SU-DHL-6 (cell line): ENCODE measurements at regions not wholly inside any gene's neighbourhood (a gene's known extent, or its start where the extent isn't known, plus 50 kb on each side); places are given as distances from the start of the nearest gene placed in this dataset.

Source experiments
- H2AFZ ChIP-seq: fragments of 200-600 bp; sonication (generic); 2 replicates; pipeline ENCODE4 v1.6.1; 2014; ENCODE audit warnings: low read depth, mild to moderate bottlenecking, moderate library complexity, mixed read lengths, antibody characterized with exemption, low read length; ENCODE audit not compliant: severe bottlenecking
- H3F3A ChIP-seq: fragments of 200-600 bp; shearing (Covaris generic); 2 replicates; pipeline ENCODE4 v1.6.0; 2016; ENCODE audit warnings: antibody characterized with exemption, mild to moderate bottlenecking; ENCODE audit not compliant: insufficient read depth
- H3K27ac ChIP-seq: fragments of 200-600 bp; sonication (generic); 2 replicates; pipeline ENCODE4 v1.5.1; 2016; ENCODE audit warnings: low read depth, mild to moderate bottlenecking, low read length, moderate library complexity, mixed read lengths
- H3K27me3 ChIP-seq: fragments of 200-600 bp; sonication (generic), shearing (Covaris generic); 2 replicates; pipeline ENCODE4 v1.6.0; 2014; ENCODE audit warnings: mild to moderate bottlenecking, low read length
- H3K36me3 ChIP-seq: fragments of 200-600 bp; sonication (generic); 2 replicates; pipeline ENCODE4 v1.6.1; 2014; ENCODE audit warnings: mild to moderate bottlenecking, low read length, mixed read lengths
- H3K4me2 ChIP-seq: fragments of 300-600, 200-600 bp; shearing (Covaris generic), sonication (generic); 2 replicates; pipeline ENCODE4 v1.6.0; 2014; ENCODE audit warnings: low read length, low read depth, mild to moderate bottlenecking; ENCODE audit not compliant: poor library complexity, severe bottlenecking
- H3K4me3 ChIP-seq: fragments of 200-600 bp; sonication (generic); 2 replicates; pipeline ENCODE4 v1.5.1; 2014; ENCODE audit warnings: antibody characterized with exemption, low read length, mild to moderate bottlenecking, mixed read lengths; ENCODE audit not compliant: insufficient read depth, poor library complexity, severe bottlenecking
- H3K79me2 ChIP-seq: fragments of 200-600 bp; sonication (generic); 2 replicates; pipeline ENCODE4 v1.6.1; 2014; ENCODE audit warnings: mild to moderate bottlenecking, low read length, moderate library complexity; ENCODE audit not compliant: insufficient read depth
- H3K9ac ChIP-seq: fragments of 200-600 bp; sonication (generic); 2 replicates; pipeline ENCODE4 v1.7.0; 2014; ENCODE audit warnings: mild to moderate bottlenecking, low read length
- H3K9me2 ChIP-seq: fragments of 200-600 bp; sonication (generic); replicated peaks from 2 replicates; pipeline ENCODE4 v1.6.1; 2014; ENCODE audit warnings: low read length; ENCODE audit not compliant: insufficient read depth
- H3K9me3 ChIP-seq: fragments of 200-600 bp; sonication (generic); 2 replicates; pipeline ENCODE4 v1.6.1; 2014; ENCODE audit warnings: low read length, mixed read lengths; ENCODE audit not compliant: insufficient read depth
- H4K20me1 ChIP-seq: fragments of 200-600 bp; sonication (generic); 2 replicates; pipeline ENCODE4 v1.6.1; 2014; ENCODE audit warnings: low read depth, mild to moderate bottlenecking, antibody characterized with exemption, low read length, moderate library complexity, mixed read lengths
- CTCF ChIP-seq: fragments of 200-600 bp; sonication (generic); IDR thresholded peaks from one replicate; pipeline ENCODE4 v1.5.1; 2017; ENCODE audit warnings: antibody characterized with exemption, mild to moderate bottlenecking, low read length, moderate library complexity; ENCODE audit not compliant: insufficient read depth, poor library complexity, severe bottlenecking
- EZH2phosphoT487 ChIP-seq: fragments of 200-600 bp; sonication (generic), shearing (Covaris generic); conservative IDR thresholded peaks from 2 replicates; pipeline ENCODE4 v1.6.1; 2018; ENCODE audit warnings: mild to moderate bottlenecking, antibody characterized with exemption, low read length, moderate library complexity, mixed read lengths

GRCh38 chr2:145325485-145325884 lies 805.6 kb upstream of the ZEB2 start:
- Histone ChIP-seq H3K9ac (no peak overlapping the region), H3F3A (no peaks in the 10 kb centered on the region), H3K27me3 (no peaks in the 10 kb centered on the region), H3K9me3 (no peaks in the 10 kb centered on the region), H3K79me2 (no peaks in the 10 kb centered on the region), H3K36me3 (no peaks in the 10 kb centered on the region), H3K9me2 (no peaks in the 10 kb centered on the region), H3K4me3 (no peak overlapping the region), H3K4me2 (no peak overlapping the region), H3K27ac (no peak overlapping the region), H2AFZ (no peak overlapping the region), H4K20me1 (no peaks in the 10 kb centered on the region)
- TF ChIP-seq CTCF (no peak), EZH2phosphoT487 (no peak)

GRCh38 chr2:145324748-145325147 lies 804.8 kb upstream of the ZEB2 start:
- Histone ChIP-seq H3K27ac (no peak overlapping the region), H3K27me3 (no peaks in the 10 kb centered on the region), H4K20me1 (no peaks in the 10 kb centered on the region)

GRCh38 chr2:145323512-145323911 lies 803.6 kb upstream of the ZEB2 start:
- no peak overlapping the region for H3K9ac ChIP-seq
- H3K4me3 ChIP-seq, result no peak overlapping the region
- no peak overlapping the region for H2AFZ ChIP-seq
- no peaks in the 10 kb centered on the region for H4K20me1 ChIP-seq
- H3K79me2 ChIP-seq, result no peaks in the 10 kb centered on the region
- H3K4me2 ChIP-seq, result no peak overlapping the region
- TF ChIP-seq CTCF, result no peak
- no peak for TF ChIP-seq EZH2phosphoT487
- H3F3A ChIP-seq, result no peaks in the 10 kb centered on the region
- H3K9me3 ChIP-seq, result no peaks in the 10 kb centered on the region
- H3K27me3 ChIP-seq, result no peaks in the 10 kb centered on the region
- H3K36me3 ChIP-seq, result no peaks in the 10 kb centered on the region
- no peaks in the 10 kb centered on the region for H3K9me2 ChIP-seq
- no peak overlapping the region for H3K27ac ChIP-seq

More at GRCh38 chr2:145324748-145325147, 804.8 kb upstream of the ZEB2 start:
- no peak overlapping the region for H3K4me2 ChIP-seq
- no peaks in the 10 kb centered on the region for H3K9me3 ChIP-seq
- no peak overlapping the region for H2AFZ ChIP-seq
- no peak overlapping the region for H3K9ac ChIP-seq
- no peaks in the 10 kb centered on the region for H3K9me2 ChIP-seq
- TF ChIP-seq CTCF (no peak), EZH2phosphoT487 (no peak)
- no peaks in the 10 kb centered on the region for H3K79me2 ChIP-seq
- no peaks in the 10 kb centered on the region for H3K36me3 ChIP-seq
- no peak overlapping the region for H3K4me3 ChIP-seq
- no peaks in the 10 kb centered on the region for H3F3A ChIP-seq
